Mesendoderm (in vitro differentiated cells): ENCODE measurements at regions not wholly inside any gene's neighbourhood (a gene's known extent, or its start where the extent isn't known, plus 50 kb on each side); places are given as distances from the start of the nearest gene placed in this dataset.

Experiments
- DNase-seq: peaks from one replicate; pipeline ENCODE4 v3.0.0; 2013
- H2AK5ac ChIP-seq: 2 replicates; pipeline ENCODE4 v1.6.1; 2013; ENCODE audit warnings: low read length, inconsistent platforms
- H2BK120ac ChIP-seq: 2 replicates; pipeline ENCODE4 v1.6.1; 2013; ENCODE audit warnings: low read depth, mild to moderate bottlenecking, low read length, moderate library complexity, mixed read lengths
- H2BK15ac ChIP-seq: replicated peaks from 2 replicates; pipeline ENCODE4 v1.6.1; 2013; ENCODE audit warnings: low read depth, mild to moderate bottlenecking, moderate library complexity
- H2BK5ac ChIP-seq: 2 replicates; pipeline ENCODE4 v1.6.1; 2013; ENCODE audit warnings: low read length, inconsistent platforms
- H3K18ac ChIP-seq: 2 replicates; pipeline ENCODE4 v1.6.1; 2013; ENCODE audit warnings: mild to moderate bottlenecking, low read length, mixed read lengths
- H3K23ac ChIP-seq: one replicate; pipeline ENCODE4 v1.6.1; 2013; ENCODE audit warnings: low read length
- H3K27ac ChIP-seq: 2 replicates; pipeline ENCODE4 v1.5.1; 2013; ENCODE audit warnings: low read depth, mild to moderate bottlenecking, inconsistent platforms, low read length, moderate library complexity
- H3K27me3 ChIP-seq: 2 replicates; pipeline ENCODE4 v1.6.1; 2013; ENCODE audit warnings: low read length, control low read depth, mild to moderate bottlenecking, inconsistent platforms; ENCODE audit not compliant: insufficient read depth, poor library complexity
- H3K36me3 ChIP-seq: 2 replicates; pipeline ENCODE4 v1.6.1; 2013; ENCODE audit warnings: low read length, inconsistent platforms; ENCODE audit not compliant: control insufficient read depth, insufficient read depth
- H3K4ac ChIP-seq: one replicate; pipeline ENCODE4 v1.6.1; 2013; ENCODE audit warnings: low read depth, mild to moderate bottlenecking, low read length, moderate library complexity
- H3K4me1 ChIP-seq: 2 replicates; pipeline ENCODE4 v1.6.1; 2013; ENCODE audit warnings: low read depth, low read length, inconsistent platforms; ENCODE audit not compliant: control insufficient read depth
- H3K4me2 ChIP-seq: 2 replicates; pipeline ENCODE4 v1.6.1; 2013; ENCODE audit warnings: low read length
- H3K4me3 ChIP-seq: 2 replicates; pipeline ENCODE4 v1.5.1; 2013; ENCODE audit warnings: mild to moderate bottlenecking, low read length
- H3K56ac ChIP-seq: one replicate; pipeline ENCODE4 v1.6.1; 2013; ENCODE audit warnings: low read length
- H3K79me1 ChIP-seq: 2 replicates; pipeline ENCODE4 v1.6.1; 2013; ENCODE audit warnings: low read length, inconsistent platforms
- H3K79me2 ChIP-seq: 2 replicates; pipeline ENCODE4 v1.6.1; 2013; ENCODE audit warnings: mild to moderate bottlenecking, low read length; ENCODE audit not compliant: control insufficient read depth, insufficient read depth
- H3K9ac ChIP-seq: 2 replicates; pipeline ENCODE4 v1.6.1; 2013; ENCODE audit warnings: low read length, inconsistent platforms
- H4K5ac ChIP-seq: one replicate; pipeline ENCODE4 v1.6.1; 2013; ENCODE audit warnings: low read length
- H4K8ac ChIP-seq: one replicate; pipeline ENCODE4 v1.6.1; 2013; ENCODE audit warnings: low read depth, mild to moderate bottlenecking, control low read depth, low read length, moderate library complexity
- WGBS: extraction: QIAGEN DNeasy Blood & Tissue Kit; methylation state at CpG from one replicate; pipeline ENCODE4 v1.1.7; 2013; ENCODE audit warnings: low lambda C conversion rate, missing lambda C conversion rate; ENCODE audit not compliant: insufficient coverage; ENCODE audit errors: extremely low coverage; 5-methylcytosine and 5-hydroxymethylcytosine counted together

DNA sequence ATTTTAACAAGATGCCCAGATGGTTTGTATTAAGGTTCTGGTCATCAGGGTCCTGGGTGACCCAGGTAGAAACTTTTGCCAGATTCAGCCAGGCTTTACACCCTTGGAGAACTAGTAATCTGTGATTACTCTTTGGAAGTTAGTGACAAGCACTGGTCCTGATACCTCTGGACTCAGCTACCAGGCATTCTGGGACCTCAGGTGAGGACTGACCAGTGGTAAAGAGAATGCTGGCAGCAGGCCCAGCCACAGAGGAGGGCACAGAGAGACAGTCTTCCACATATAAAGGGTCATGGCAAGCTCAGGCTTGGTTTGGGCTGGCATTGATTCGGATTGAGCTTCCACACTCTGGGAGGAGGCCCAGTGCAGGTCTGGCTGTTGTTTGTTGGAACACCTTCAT is 112.0 kb upstream of the CHST15 start:
- DNase-seq: no peak
- Histone ChIP-seq H3K18ac (no peak overlapping the region), H3K4me2 (no peak overlapping the region), H3K27me3 (no peaks in the 10 kb centered on the region), H3K4ac (no peak overlapping the region), H3K79me2 (no peaks in the 10 kb centered on the region), H2BK5ac (no peak overlapping the region), H2BK15ac (no peak overlapping the region), H2BK120ac (no peak overlapping the region), H4K8ac (no peak overlapping the region), H3K4me3 (no peak overlapping the region), H3K79me1 (no peaks in the 10 kb centered on the region), H3K4me1 (no peaks in the 10 kb centered on the region), H3K23ac (no peak overlapping the region), H3K56ac (no peak overlapping the region), H4K5ac (no peak overlapping the region), H3K27ac (no peak overlapping the region), H3K9ac (no peak overlapping the region), H2AK5ac (no peak overlapping the region), H3K36me3 (no peaks in the 10 kb centered on the region)
- no CpG with 5 or more reads among the region's 1 CpG for WGBS

DNA sequence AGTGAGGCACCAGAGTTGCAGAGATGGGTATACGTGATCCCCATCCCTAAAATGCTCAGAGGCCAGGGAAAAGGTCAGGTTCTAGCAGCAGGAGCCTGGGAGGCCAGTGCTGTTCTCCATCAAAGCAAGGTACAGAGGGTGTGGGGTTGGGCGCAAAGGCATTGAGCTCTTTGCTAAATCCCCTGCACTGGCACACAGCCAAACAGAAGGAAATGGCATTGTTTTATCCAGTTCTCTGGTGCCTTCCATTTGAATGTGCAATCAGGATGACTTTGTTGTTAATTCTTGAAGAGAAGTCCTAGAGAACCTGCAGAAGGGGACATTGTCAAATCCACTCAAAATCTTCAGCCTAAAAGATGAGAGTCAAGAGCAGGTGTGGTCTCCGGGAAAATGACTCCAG is 111.3 kb upstream of the CHST15 start:
- Histone ChIP-seq H2BK15ac (no peak overlapping the region), H4K5ac (no peak overlapping the region), H3K27ac (no peak overlapping the region), H3K4me2 (no peak overlapping the region), H3K36me3 (no peaks in the 10 kb centered on the region), H3K27me3 (no peaks in the 10 kb centered on the region), H3K79me2 (no peaks in the 10 kb centered on the region), H3K9ac (no peak overlapping the region), H2BK120ac (no peak overlapping the region), H2AK5ac (no peak overlapping the region), H2BK5ac (no peak overlapping the region), H3K4me3 (no peak overlapping the region), H3K4ac (no peak overlapping the region), H3K18ac (no peak overlapping the region), H3K4me1 (no peaks in the 10 kb centered on the region), H3K56ac (no peak overlapping the region), H3K79me1 (no peaks in the 10 kb centered on the region), H4K8ac (no peak overlapping the region), H3K23ac (no peak overlapping the region)
- WGBS: no CpG with 5 or more reads among the region's 3 CpGs
- DNase-seq: no peak

DNA sequence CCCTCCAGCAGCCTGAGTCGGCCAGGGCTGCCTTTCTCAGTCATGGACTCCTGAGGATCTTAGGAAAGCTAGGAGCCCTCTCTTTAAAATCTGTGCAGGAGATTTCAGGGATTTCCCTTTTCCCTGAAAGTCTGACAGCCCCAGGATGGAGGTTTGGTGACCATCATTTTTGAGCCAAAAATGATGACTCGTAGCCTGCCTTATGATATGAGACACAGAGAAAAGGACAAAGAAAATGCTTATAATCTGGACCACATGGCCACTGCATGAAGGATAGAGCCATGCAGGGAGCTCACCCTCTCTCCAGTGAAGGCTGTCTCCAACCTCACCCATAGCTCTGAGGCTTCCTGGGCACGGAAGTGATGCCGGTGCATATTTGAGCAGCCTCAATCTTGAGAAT is 106.6 kb upstream of the CHST15 start:
- no peak overlapping the region for H2BK120ac ChIP-seq
- WGBS: no CpG with 5 or more reads among the region's 4 CpGs
- no peak overlapping the region for H2AK5ac ChIP-seq
- no peak for DNase-seq
- no peak overlapping the region for H3K18ac ChIP-seq
- no peak overlapping the region for H3K4me3 ChIP-seq
- H3K36me3 ChIP-seq: no peaks in the 10 kb centered on the region
- no peak overlapping the region for H4K5ac ChIP-seq
- H3K9ac ChIP-seq: no peak overlapping the region
- H3K4ac ChIP-seq: no peak overlapping the region
- H3K27ac ChIP-seq: no peak overlapping the region
- H3K4me1 ChIP-seq: no peaks in the 10 kb centered on the region
- no peak overlapping the region for H3K4me2 ChIP-seq
- no peaks in the 10 kb centered on the region for H3K79me2 ChIP-seq
- H4K8ac ChIP-seq: no peak overlapping the region
- no peak overlapping the region for H2BK5ac ChIP-seq
- H2BK15ac ChIP-seq: no peak overlapping the region
- H3K56ac ChIP-seq: no peak overlapping the region
- no peak overlapping the region for H3K23ac ChIP-seq
- H3K27me3 ChIP-seq: no peaks in the 10 kb centered on the region
- no peaks in the 10 kb centered on the region for H3K79me1 ChIP-seq

DNA sequence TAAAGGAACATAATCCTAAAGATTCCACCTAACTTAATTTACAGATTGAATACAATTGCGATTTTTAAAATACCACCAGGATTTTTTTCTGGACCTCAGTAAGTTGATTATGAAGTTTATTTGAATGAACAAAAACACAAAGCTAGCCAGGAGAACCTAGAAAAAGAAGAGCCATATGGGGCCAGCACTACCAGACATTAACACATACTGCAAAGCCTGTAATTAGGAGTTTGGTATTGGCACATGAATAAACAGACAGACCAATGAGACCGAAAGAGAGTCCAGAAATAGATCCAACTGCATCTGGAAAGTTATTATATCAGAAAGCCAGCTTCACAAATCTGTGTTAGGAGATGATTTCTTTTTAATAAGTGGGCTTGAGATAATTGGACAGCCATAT is 105.5 kb upstream of the CHST15 start:
- no peaks in the 10 kb centered on the region for H3K36me3 ChIP-seq
- H3K18ac ChIP-seq: no peak overlapping the region
- DNase-seq: no peak
- no peak overlapping the region for H2BK5ac ChIP-seq
- no peak overlapping the region for H2AK5ac ChIP-seq
- no peaks in the 10 kb centered on the region for H3K79me1 ChIP-seq
- no peaks in the 10 kb centered on the region for H3K79me2 ChIP-seq
- no peak overlapping the region for H2BK15ac ChIP-seq
- H3K56ac ChIP-seq: no peak overlapping the region
- no peak overlapping the region for H3K4ac ChIP-seq
- H3K9ac ChIP-seq: no peak overlapping the region
- no peaks in the 10 kb centered on the region for H3K27me3 ChIP-seq
- no peak overlapping the region for H3K4me3 ChIP-seq
- H3K4me2 ChIP-seq: no peak overlapping the region
- no peak overlapping the region for H4K5ac ChIP-seq
- H2BK120ac ChIP-seq: no peak overlapping the region
- WGBS: no CpG with 5 or more reads among the region's 2 CpGs
- H3K4me1 ChIP-seq: no peaks in the 10 kb centered on the region
- H3K27ac ChIP-seq: no peak overlapping the region
- H4K8ac ChIP-seq: no peak overlapping the region
- no peak overlapping the region for H3K23ac ChIP-seq

DNA sequence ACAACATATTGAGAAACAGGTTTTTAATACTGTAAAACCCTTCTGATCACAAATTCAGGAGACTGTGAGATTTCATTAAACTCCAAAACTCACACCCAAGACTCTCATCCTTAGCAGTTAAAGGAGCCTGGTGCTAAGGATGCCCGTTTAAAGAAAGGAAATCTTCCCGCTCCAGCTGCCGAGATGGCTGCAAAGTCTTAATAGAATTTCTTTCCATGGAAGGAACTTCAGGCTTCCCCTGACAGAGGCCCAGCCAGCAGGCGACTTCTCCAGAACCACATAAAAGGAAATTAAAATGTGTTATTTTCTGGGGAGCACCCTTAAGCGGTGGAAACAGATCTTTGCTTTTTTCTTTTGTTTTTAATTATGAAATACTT is 104.7 kb upstream of the CHST15 start:
- DNase-seq: no peak
- Histone ChIP-seq H3K4ac (no peak overlapping the region), H2AK5ac (no peak overlapping the region), H3K27ac (no peak overlapping the region), H3K36me3 (no peaks in the 10 kb centered on the region), H3K79me1 (no peaks in the 10 kb centered on the region), H3K56ac (no peak overlapping the region), H3K79me2 (no peaks in the 10 kb centered on the region), H3K27me3 (no peaks in the 10 kb centered on the region), H2BK120ac (no peak overlapping the region), H4K8ac (no peak overlapping the region), H3K23ac (no peak overlapping the region), H3K9ac (no peak overlapping the region), H3K4me1 (no peaks in the 10 kb centered on the region), H3K4me3 (no peak overlapping the region), H2BK15ac (no peak overlapping the region), H3K18ac (no peak overlapping the region), H4K5ac (no peak overlapping the region), H3K4me2 (no peak overlapping the region), H2BK5ac (no peak overlapping the region)
- WGBS: no CpG with 5 or more reads among the region's 5 CpGs

DNA sequence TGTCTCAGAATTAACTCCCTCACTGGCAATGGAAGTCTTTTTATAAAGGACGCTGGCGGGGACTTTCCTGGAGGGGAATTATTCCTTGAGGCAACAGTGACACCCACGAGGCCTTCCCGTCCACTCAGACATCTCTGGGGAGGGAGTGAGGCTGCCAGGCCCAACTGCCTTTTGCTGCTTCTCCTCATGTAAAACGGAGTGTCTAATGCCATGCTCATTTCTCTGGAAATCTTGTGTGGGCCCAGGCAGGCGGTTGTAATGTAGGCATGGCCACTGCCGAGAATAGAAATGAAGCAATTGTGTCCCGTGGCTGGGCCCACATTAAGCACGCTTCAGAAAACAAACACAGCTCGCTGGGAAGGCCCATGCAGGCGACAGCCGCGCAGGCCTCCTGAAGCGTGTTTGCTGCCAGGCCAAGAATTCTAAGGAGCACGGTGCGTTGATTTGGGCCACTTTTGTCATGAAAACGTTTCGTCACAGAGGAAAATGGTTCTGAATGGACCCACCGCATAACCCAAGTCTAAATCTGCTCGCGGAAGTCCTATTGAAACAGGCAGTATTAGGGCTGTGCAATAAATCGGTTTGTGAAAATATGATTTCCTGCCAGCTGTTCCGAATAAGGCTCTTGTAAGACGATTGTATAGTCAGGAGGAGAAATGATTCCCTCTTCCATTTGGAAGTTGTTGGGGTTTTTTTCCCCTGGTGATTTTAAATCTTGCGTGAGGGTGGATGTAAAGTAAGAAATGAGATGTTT is 104.2 kb upstream of the CHST15 start:
- DNase-seq: no peak
- H3K9ac ChIP-seq: no peak overlapping the region

More for the DNA sequence above, 104.2 kb upstream of the CHST15 start:
- Histone ChIP-seq H3K36me3 (no peaks in the 10 kb centered on the region), H2BK120ac (no peak overlapping the region), H4K8ac (no peak overlapping the region), H3K4me2 (no peak overlapping the region), H3K23ac (no peak overlapping the region), H2BK5ac (no peak overlapping the region), H2AK5ac (no peak overlapping the region), H3K18ac (no peak overlapping the region), H4K5ac (no peak overlapping the region), H3K27me3 (no peaks in the 10 kb centered on the region), H3K4me1 (no peaks in the 10 kb centered on the region), H3K27ac (no peak overlapping the region), H3K4ac (no peak overlapping the region), H3K79me1 (no peaks in the 10 kb centered on the region), H2BK15ac (no peak overlapping the region), H3K4me3 (no peak overlapping the region), H3K79me2 (no peaks in the 10 kb centered on the region), H3K56ac (no peak overlapping the region)
- WGBS: no CpG with 5 or more reads among the region's 25 CpGs
